B cell (primary cell): ENCODE measurements at regions not wholly inside any gene's neighbourhood (a gene's known extent, or its start where the extent isn't known, plus 50 kb on each side); places are given as distances from the start of the nearest gene placed in this dataset.

Experiments
- ATAC-seq: fragments of 200-7000 bp; cut with Tn5 transposase; one replicate; pipeline ENCODE4 v1.10.0; 2021; ENCODE audit warnings: low read depth, mild to moderate bottlenecking, moderate number of reproducible peaks, moderate library complexity
- CTCF ChIA-PET: fragments of 350-600 bp; sonication (Branson Sonifier 250); formaldehyde crosslinking; loops from one replicate; lab custom pipeline; 2021; ENCODE audit warnings: antibody characterized with exemption, inconsistent platforms; lab: Charles Lee
- POLR2A ChIA-PET: fragments of 350-600 bp; sonication (Branson Sonifier 250); formaldehyde crosslinking; loops from one replicate; lab custom pipeline; 2021; ENCODE audit warnings: antibody characterized with exemption; lab: Charles Lee
- DNase-seq: peaks from one replicate; pipeline ENCODE4 v3.0.0; 2013
- H2AFZ ChIP-seq: 2 replicates; pipeline ENCODE4 v1.6.1; 2012; ENCODE audit warnings: mild to moderate bottlenecking, low read depth, low read length; ENCODE audit not compliant: insufficient read depth, poor library complexity, severe bottlenecking
- H3K27ac ChIP-seq, 2 donors: 1 replicate in 1 of 2; 2 replicates in 1 of 2; pipeline ENCODE4 v1.5.1; 2012 to 2013; ENCODE audit warnings: low read length in 2 of 2, mild to moderate bottlenecking in 2 of 2, moderate library complexity in 1 of 2
- H3K27me3 ChIP-seq, 4 experiments: fragments of 200-600 bp in 1 of 4; sonication (generic) in 1 of 4; replicated peaks in 1 of 4; 1 replicate in 2 of 4; 2 replicates in 2 of 4; pipeline versions ENCODE4 v1.6.1 to v1.7.0; 2013 to 2016; ENCODE audit warnings: low read length in 3 of 4, mild to moderate bottlenecking in 2 of 4, mixed read lengths in 1 of 4, moderate library complexity in 1 of 4; ENCODE audit not compliant: insufficient read depth in 4 of 4, control insufficient read depth in 3 of 4; ENCODE audit errors: control extremely low read depth in 1 of 4
- H3K36me3 ChIP-seq, 2 experiments: replicated peaks in 1 of 2; 1 replicate in 1 of 2; 2 replicates in 1 of 2; pipeline versions ENCODE4 v1.6.1 to v1.7.1; 2013; ENCODE audit warnings: low read length in 1 of 2; ENCODE audit not compliant: insufficient read depth in 2 of 2, control insufficient read depth in 1 of 2; ENCODE audit errors: control extremely low read depth in 1 of 2, extremely low read depth in 1 of 2
- H3K4me1 ChIP-seq, 2 donors: fragments of 200-600 bp in 1 of 2; sonication (generic) in 1 of 2; 1 replicate in 1 of 2; 2 replicates in 1 of 2; pipeline versions ENCODE4 v1.5.1 to v1.6.1; 2013 to 2017; ENCODE audit warnings: low read length in 2 of 2; ENCODE audit not compliant: control insufficient read depth in 2 of 2, insufficient read depth in 2 of 2
- H3K4me2 ChIP-seq: replicated peaks from 2 replicates; pipeline ENCODE3; 2012; ENCODE audit warnings: mild to moderate bottlenecking, low read depth, low read length; ENCODE audit not compliant: poor library complexity, severe bottlenecking
- H3K4me3 ChIP-seq, 5 experiments: fragments of 200-600 bp in 1 of 5; sonication (generic) in 1 of 5; 1 replicate in 3 of 5; 2 replicates in 2 of 5; pipeline versions ENCODE4 v1.5.1 to v1.7.0; 2011 to 2016; ENCODE audit warnings: low read length in 4 of 5, mild to moderate bottlenecking in 4 of 5, low read depth in 2 of 5, control low read depth in 1 of 5, moderate library complexity in 1 of 5; ENCODE audit not compliant: insufficient read depth in 1 of 5; ENCODE audit errors: control extremely low read depth in 1 of 5, extremely low read depth in 1 of 5
- H3K79me2 ChIP-seq: fragments of 200-600 bp; sonication (generic); one replicate; pipeline ENCODE4 v1.6.0; 2016; ENCODE audit warnings: low read length; ENCODE audit not compliant: control insufficient read depth, insufficient read depth
- H3K9ac ChIP-seq: fragments of 200-600 bp; sonication (generic); 2 replicates; pipeline ENCODE4 v1.6.1; 2017; ENCODE audit warnings: mild to moderate bottlenecking, low read length, moderate library complexity
- H3K9me3 ChIP-seq, 3 donors: one replicate each; pipeline versions ENCODE4 v1.6.1 to v1.7.1; 2013; ENCODE audit warnings: low read length in 2 of 3; ENCODE audit not compliant: control insufficient read depth in 2 of 3, insufficient read depth in 1 of 3; ENCODE audit errors: control extremely low read depth in 1 of 3
- H4K20me1 ChIP-seq: 2 replicates; pipeline ENCODE4 v1.6.0; 2012; ENCODE audit warnings: mild to moderate bottlenecking, low read length; ENCODE audit not compliant: insufficient read depth, control insufficient read depth, poor library complexity, severe bottlenecking
- H3K27ac Mint-ChIP-seq: one replicate; pipeline ENCODE4 v1.8.0; 2021; ENCODE audit warnings: mixed read lengths
- H3K27me3 Mint-ChIP-seq: one replicate; pipeline ENCODE4 v1.8.0; 2021; ENCODE audit warnings: mixed read lengths
- H3K4me1 Mint-ChIP-seq: one replicate; pipeline ENCODE4 v1.8.0; 2021; ENCODE audit warnings: mixed read lengths
- H3K4me3 Mint-ChIP-seq: one replicate; pipeline ENCODE4 v1.8.0; 2021; ENCODE audit warnings: mixed read lengths
- H3K9me3 Mint-ChIP-seq: one replicate; pipeline ENCODE4 v1.8.0; 2022; ENCODE audit warnings: mixed read lengths; ENCODE audit not compliant: insufficient read depth
- EZH2 ChIP-seq: IDR thresholded peaks from 2 replicates; pipeline ENCODE4 v1.6.1; 2012; ENCODE audit warnings: borderline replicate concordance, low read depth, mild to moderate bottlenecking, moderate library complexity, low read length; ENCODE audit not compliant: insufficient read depth, poor library complexity, severe bottlenecking
- WGBS: methylation state at CpG from one replicate; pipeline ENCODE4 v1.1.5; 2013; ENCODE audit warnings: missing lambda C conversion rate; ENCODE audit not compliant: insufficient coverage; 5-methylcytosine and 5-hydroxymethylcytosine counted together
- intact Hi-C: fragments of 100-400 bp; cut with micrococcal nuclease; formaldehyde crosslinking; loops from one replicate; pipeline ENCODE4 v1.10.0; 2022
- TF ChIP-seq, protein P1 (sequence below): fragments of 200-600 bp; IDR thresholded peaks from one replicate; pipeline ENCODE4 v1.8.0; 2022; ENCODE audit warnings: antibody characterized with exemption, mild to moderate bottlenecking

DNA sequence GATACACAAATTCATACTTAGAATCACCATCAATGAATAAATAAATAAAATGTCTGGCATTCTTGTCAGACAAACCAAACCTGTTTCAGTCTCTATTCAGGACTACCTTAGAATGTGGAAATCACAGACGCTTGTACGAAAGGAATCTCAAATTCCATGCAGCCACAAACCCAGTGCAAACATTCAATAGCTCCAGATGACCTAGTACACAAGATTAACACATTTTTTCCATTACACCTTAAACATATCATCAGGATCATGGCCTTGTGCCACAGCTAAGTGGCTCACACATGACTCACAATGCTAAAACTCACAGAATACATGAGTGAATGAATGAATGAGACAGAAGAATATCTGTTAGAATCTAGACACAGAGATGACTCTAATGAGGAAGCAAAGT lies 134.2 kb downstream of the PWWP3B start:
- Mint-ChIP-seq H3K9me3 (no peaks in the 10 kb centered on the region), H3K27ac (no peak overlapping the region), H3K27me3 (no peaks in the 10 kb centered on the region), H3K4me3 (no peak overlapping the region), H3K4me1 (no peaks in the 10 kb centered on the region)
- no peak for ATAC-seq
- no peak overlapping the region for H3K9ac ChIP-seq
- H4K20me1 ChIP-seq: no peaks in the 10 kb centered on the region
- no peaks in the 10 kb centered on the region for H3K4me1 ChIP-seq
- H3K4me3 ChIP-seq: no peak overlapping the region
- ChIA-PET POLR2A (no interaction called here), CTCF (no interaction called here)
- no peak overlapping the region for H3K27ac ChIP-seq
- H3K36me3 ChIP-seq: no peaks in the 10 kb centered on the region
- WGBS: 94% methylated on average over 2 of the region's 2 CpGs
- H3K79me2 ChIP-seq: no peaks in the 10 kb centered on the region
- H3K27me3 ChIP-seq: no peaks in the 10 kb centered on the region
- DNase-seq: no peak
- no peak overlapping the region for H2AFZ ChIP-seq
- no peak overlapping the region for H3K4me2 ChIP-seq
- intact Hi-C loops: no loop called here
- H3K9me3 ChIP-seq: no peaks in the 10 kb centered on the region
- no peak for TF ChIP-seq EZH2
- TF ChIP-seq, protein P1, sequence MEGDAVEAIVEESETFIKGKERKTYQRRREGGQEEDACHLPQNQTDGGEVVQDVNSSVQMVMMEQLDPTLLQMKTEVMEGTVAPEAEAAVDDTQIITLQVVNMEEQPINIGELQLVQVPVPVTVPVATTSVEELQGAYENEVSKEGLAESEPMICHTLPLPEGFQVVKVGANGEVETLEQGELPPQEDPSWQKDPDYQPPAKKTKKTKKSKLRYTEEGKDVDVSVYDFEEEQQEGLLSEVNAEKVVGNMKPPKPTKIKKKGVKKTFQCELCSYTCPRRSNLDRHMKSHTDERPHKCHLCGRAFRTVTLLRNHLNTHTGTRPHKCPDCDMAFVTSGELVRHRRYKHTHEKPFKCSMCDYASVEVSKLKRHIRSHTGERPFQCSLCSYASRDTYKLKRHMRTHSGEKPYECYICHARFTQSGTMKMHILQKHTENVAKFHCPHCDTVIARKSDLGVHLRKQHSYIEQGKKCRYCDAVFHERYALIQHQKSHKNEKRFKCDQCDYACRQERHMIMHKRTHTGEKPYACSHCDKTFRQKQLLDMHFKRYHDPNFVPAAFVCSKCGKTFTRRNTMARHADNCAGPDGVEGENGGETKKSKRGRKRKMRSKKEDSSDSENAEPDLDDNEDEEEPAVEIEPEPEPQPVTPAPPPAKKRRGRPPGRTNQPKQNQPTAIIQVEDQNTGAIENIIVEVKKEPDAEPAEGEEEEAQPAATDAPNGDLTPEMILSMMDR: no peak

DNA sequence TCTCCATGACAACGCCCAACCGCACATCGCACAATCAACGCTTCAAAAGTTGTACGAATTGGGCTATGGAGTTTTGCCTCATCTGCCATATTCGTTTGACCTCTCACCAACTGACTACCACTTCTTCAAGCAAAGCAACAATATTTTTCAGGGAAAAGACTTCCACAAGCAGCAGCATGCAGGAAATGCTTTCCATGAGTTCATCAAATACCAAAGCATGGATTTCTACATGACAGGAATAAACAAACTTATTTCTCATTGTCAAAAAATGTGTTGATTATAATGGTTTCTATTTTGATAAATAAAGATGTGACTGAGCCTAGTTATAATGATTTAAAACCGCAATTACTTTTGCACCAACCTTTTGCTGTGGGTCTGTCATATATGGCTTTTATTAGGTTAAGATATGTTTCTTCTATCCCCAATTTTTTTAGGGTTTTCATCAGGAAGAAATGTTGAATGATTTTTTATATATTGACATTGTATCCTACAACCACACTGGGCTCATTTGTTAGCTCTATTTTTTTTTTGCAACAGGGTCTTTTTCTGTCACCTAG lies 138.4 kb downstream of the PWWP3B start:
- no peaks in the 10 kb centered on the region for H3K9me3 Mint-ChIP-seq
- intact Hi-C loops: no loop called here
- no peaks in the 10 kb centered on the region for H3K4me1 Mint-ChIP-seq
- DNase-seq: no peak
- H3K9ac ChIP-seq: no peak overlapping the region
- TF ChIP-seq, protein P1: no peak
- no peak for TF ChIP-seq EZH2
- H3K4me3 Mint-ChIP-seq: no peak overlapping the region
- WGBS: 92% methylated on average over 6 of the region's 7 CpGs
- H3K4me3 ChIP-seq: no peak overlapping the region
- H3K27ac ChIP-seq: no peak overlapping the region
- H3K9me3 ChIP-seq: no peaks in the 10 kb centered on the region
- no peaks in the 10 kb centered on the region for H3K27me3 ChIP-seq
- H3K36me3 ChIP-seq: no peaks in the 10 kb centered on the region
- ATAC-seq: no peak
- ChIA-PET CTCF (no interaction called here), POLR2A (no interaction called here)
- H3K79me2 ChIP-seq: no peaks in the 10 kb centered on the region
- H3K4me1 ChIP-seq: no peaks in the 10 kb centered on the region
- H3K4me2 ChIP-seq: no peak overlapping the region
- no peaks in the 10 kb centered on the region for H3K27me3 Mint-ChIP-seq
- H3K27ac Mint-ChIP-seq: no peak overlapping the region
- H4K20me1 ChIP-seq: no peaks in the 10 kb centered on the region
- no peak overlapping the region for H2AFZ ChIP-seq
